HG02852 (cell line): ENCODE measurements at regions not wholly inside any gene's neighbourhood (a gene's known extent, or its start where the extent isn't known, plus 50 kb on each side); places are given as distances from the start of the nearest gene placed in this dataset.

Source experiments
- ATAC-seq: cut with Tn5 transposase; IDR thresholded peaks from one replicate; pipeline ENCODE4 v1.9.1; 2021; ENCODE audit warnings: mild to moderate bottlenecking, moderate library complexity; ENCODE audit not compliant: unreplicated experiment

DNA sequence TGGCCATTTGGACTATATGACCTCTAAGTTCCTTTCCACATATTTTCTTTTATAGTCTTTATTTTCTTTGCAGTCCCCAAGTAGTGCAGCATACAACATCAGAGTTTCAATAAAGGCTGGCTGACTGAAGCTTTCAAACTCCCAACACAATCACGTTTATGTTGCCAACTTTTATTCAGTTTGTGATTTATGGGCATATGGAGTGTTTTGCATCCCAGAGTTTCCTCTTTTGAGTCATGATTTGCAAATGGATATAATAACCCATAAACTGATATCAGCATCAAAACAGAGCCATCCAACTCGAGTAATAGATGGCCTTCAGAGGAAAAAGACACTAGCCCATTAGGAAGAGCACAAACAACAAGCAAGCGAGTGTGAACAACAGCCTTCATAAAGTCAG, 414.0 kb downstream of the ELAVL2 start:
- no peak for ATAC-seq

DNA sequence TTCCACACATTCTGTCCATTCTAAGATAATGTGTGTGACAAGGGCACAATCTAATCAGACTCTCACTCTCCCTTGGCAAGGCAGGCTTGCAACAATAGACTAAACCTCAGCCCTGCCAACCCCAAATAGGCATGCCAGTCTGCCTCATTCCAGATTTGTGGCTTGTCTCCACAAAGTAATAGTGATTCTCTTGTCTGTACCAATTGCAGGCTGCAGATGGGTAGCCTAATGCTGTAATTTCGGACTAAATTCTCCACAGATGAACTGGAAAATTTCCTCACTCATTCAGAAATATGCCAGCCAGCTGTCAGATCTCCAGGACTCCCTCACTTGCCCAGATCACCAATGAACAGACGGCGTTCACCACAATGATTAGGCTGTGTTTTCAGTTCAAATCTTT, 413.6 kb downstream of the ELAVL2 start:
- ATAC-seq, result no peak

DNA sequence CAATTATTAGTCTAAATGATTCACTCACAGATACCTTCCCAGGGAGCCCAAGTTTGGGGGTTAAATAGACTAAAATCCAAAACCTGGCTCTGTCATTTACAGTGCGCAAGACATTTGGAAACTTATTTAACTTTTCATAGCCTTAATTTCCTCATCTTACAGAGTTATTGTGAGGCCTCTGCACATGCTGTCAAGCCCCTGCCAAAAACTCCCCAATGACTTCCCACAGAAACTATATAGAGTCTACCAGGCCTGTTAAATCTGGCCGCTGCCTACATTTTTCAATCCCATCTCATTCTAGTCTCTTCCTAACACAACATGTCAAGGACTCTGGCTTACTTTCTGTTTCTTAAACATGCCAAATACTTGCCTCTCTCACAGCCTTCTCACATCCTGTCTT, 412.5 kb downstream of the ELAVL2 start:
- ATAC-seq, result no peak

DNA sequence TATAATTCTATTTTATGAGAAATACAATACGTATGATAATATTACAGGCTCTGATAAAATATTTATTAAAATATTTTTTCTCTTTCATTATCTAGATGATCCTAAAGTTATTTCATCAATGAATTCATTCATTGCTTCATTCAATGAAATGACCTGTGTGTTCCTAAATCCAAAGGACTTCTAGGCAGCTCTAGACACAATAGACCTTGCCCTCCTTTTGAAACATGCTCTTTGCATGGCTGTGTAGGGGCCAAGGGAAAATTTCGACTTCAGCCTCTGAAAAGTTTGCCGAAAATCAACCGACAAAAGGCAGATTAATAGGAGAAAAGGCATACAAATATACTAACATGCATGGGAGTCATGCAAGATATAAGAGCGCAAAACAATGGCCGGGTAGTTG, 402.0 kb downstream of the ELAVL2 start:
- ATAC-seq, result no peak

GRCh38 chr9:23426144-23426543, 399.9 kb downstream of the ELAVL2 start:
- ATAC-seq, result no peak

DNA sequence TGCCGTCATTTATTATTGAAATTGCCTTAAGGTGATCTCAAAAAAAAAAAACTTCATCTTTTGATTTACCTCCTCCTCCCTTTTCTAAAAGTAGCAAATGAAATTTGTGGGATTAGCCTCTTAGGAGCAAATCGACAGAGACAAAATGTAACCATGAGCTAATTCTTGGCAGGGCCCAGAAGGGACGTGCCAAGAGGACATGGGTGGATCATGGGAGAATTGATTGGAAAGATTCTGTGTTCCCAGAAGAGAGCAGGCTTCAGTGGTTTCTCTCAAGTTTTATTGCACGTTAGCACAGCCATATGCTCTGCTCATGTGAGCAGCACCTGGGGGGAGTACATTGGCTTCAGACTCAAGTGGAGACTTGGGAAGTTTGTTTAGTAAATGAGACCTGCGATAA, 394.6 kb downstream of the ELAVL2 start:
- ATAC-seq, result no peak

GRCh38 chr9:23434654-23435053, 391.4 kb downstream of the ELAVL2 start:
- no peak for ATAC-seq

GRCh38 chr9:23438299-23438907, 387.6 kb downstream of the ELAVL2 start:
- ATAC-seq, result no peak

DNA sequence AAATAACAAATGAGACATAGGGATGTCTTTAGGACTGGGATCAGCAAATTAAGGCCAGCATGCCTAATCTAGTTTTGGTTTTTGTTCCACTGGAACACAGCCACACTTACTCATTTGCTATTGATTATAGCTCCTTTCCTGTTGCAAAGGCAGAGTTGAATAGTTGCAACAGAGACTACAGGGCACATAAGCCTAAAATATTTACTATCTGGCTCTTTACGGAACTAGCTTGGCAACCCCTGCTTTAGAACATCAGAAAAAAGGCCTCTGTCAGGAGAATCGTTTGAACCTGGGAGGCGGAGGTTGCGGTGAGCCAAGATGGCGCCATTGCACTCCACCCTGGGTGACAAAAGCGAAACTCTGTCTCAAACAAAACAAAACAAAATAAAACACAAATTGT, 384.8 kb downstream of the ELAVL2 start:
- no peak for ATAC-seq

- ATAC-seq, result no peak
These were observed 381.4 kb downstream of the ELAVL2 start for GRCh38 chr9:23444658-23445057.

DNA sequence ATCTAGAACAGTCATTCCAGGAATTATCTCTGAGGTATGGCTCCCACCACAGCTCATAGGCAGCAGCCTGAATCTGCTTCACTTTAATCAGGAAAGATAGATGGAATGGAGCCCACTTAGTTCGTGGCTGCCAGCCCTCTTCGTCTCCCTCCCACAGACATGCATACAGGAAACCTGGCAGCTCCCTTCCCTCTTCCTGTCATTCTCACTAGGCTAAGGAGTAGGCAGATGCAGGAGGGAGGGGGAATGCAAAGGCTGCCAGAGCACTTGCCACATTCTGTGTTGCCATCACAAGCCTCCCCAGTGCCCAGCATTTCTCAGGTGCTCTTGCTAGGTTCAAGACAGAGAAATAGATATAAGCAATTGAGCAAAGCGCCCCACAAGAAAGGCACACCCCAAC, 378.9 kb downstream of the ELAVL2 start:
- ATAC-seq, result no peak

- ATAC-seq, result no peak
These were observed 378.1 kb downstream of the ELAVL2 start for GRCh38 chr9:23447944-23448343.

- ATAC-seq, result no peak
These were observed 374.1 kb downstream of the ELAVL2 start for GRCh38 chr9:23451802-23452418.

DNA sequence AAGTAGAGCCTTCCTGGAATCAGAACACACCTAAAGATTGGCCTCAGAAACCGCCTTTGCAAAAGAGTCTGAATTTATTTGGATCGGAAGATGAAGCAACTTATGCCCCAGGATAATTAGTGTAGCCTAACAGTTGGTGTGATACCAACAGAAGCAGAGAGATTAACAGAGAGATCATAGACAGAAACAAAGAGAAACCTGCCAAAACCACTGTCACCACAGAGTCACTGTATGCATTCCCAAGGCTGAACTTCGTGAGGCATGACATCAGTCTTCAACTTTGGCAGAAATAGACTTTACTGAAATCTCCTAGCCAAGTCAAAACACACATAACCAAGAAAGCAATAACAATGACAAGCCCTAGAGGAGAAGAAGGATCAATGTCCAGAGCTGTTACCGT, 361.8 kb downstream of the ELAVL2 start:
- ATAC-seq, result no peak

GRCh38 chr9:23467276-23467675, 358.8 kb downstream of the ELAVL2 start:
- no peak for ATAC-seq

- no peak for ATAC-seq
These were observed 348.1 kb downstream of the ELAVL2 start for GRCh38 chr9:23477908-23478307.

GRCh38 chr9:23483566-23483965, 342.5 kb downstream of the ELAVL2 start:
- ATAC-seq, result no peak

DNA sequence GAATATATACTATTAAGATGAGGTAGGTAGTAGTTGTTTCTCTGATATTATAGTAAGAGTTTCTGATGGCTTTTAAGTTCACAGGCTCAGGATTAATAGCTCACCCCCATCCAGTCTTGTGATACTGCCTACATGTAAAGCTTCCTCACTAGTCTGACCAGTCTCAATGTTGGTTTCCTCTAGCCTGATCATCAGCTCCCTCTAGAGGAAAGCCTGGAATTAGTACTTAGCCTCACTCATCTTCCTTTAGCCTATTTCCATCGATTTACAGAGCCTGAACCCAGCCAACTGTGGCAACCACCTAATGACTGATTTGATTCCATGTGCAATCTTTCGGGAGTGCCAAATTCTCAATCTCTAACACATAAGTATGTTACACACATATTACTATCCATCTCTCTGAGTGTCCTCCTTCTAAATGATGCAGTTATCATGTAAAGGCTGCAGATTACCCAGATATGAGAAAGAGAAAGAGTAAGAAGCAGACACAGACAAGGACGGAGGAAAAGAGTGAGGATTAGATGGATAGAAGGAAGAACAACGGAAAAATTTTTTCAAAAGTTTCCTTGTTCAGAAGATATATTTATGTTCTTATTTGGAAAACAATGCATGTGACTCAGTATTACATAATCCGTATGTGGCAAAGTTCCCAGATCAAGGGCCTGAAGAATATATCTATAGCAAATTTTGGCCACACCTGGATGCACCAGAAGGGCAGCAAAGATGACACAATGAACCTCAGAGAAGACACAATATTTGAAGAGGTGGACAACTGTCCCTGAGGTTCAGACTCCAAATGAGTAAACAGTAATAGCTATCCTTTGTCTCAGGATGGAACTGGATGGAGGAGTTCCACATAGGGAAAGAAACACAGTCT, 333.7 kb downstream of the ELAVL2 start:
- ATAC-seq, result no peak

- ATAC-seq, result no peak
These were observed 332.8 kb downstream of the ELAVL2 start for GRCh38 chr9:23493219-23493618.

- no peak for ATAC-seq
These were observed 329.4 kb downstream of the ELAVL2 start for GRCh38 chr9:23496489-23497136.

- no peak for ATAC-seq
These were observed 328.9 kb downstream of the ELAVL2 start for GRCh38 chr9:23497137-23497504.

DNA sequence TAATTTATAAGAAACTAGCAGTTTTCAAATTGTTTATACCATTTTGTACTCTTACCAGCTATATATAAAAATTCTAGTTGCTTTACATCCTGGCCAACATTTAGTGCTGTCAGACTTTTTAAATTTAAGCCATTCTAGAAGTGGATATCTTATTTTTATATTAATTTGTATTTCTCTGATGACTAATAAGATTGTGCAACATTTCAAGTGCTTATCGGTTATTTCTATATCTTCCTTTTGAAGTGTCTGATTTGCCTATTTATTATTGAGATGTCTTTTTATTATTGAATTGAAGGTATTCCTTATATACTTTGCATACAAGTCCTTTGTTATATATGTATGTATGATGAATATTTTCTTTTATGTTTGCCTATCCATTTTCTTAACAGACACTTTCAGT, 324.0 kb downstream of the ELAVL2 start:
- ATAC-seq, result no peak
